ENCODE measurements at regions not wholly inside any gene's neighbourhood (a gene's known extent, or its start where the extent isn't known, plus 50 kb on each side); places are given as distances from the start of the nearest gene placed in this dataset.

GRCh38 chr4:183763990-183764754 is 105.1 kb downstream of the TRAPPC11 start:
- DNase-seq = no peak

DNA sequence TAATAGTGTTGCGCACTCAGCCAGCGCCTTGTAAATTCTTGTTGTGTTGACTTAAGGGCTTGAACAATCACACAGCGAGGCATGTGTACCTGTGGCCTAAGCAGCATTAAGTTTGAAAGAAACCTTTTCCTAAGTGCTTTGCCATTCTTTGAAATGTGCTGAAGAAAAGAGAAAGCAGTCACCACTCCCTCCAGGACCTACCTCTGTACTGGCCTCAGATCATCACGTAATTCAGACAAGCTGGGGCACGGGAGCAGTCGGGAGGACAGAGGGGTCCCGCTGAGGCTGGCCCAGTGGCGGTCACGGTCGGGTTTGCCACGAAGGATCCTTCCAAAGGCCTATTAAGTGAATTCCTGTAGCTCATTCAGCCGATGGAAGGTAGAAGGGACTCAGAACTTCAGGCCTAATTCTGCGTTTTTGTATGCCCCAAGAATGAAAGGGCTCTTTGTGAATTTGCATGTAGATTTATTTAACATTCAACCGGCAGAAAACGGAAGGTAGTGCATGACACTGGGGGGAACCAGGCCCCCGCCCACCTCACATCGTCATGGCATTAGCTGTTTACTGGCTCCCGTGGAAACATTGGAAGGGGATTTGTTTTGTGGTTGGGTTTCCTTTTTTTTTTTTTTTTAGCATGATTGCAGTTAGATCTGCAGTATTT is 106.3 kb downstream of the TRAPPC11 start:
- DNase-seq = no peak

DNA sequence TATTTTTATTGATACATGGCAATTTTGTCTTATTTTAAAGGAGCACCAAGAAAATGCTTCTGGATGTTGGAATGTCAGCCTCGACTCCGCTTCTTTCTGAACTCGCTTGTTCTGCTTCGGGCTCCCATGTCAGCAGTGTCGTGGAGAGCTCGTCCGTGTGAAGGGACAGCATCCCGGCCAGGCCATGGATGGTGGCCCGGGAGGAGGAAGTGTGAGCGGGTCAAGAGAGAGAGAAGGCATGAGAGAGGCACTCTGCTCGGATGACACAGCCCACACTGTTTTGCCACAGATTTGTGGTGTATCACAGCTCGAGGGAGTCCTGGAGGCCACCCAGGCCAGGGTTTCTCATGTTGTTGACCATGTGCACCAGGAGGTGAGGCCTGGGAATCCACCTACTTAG is 107.0 kb downstream of the TRAPPC11 start:
- no peak for DNase-seq

GRCh38 chr4:183770906-183771305 is 111.8 kb downstream of the TRAPPC11 start:
- no peak for DNase-seq

- DNase-seq = no peak
Measured at GRCh38 chr4:183772361-183772760, 113.3 kb downstream of the TRAPPC11 start.

GRCh38 chr4:183773790-183774189 is 114.7 kb downstream of the TRAPPC11 start:
- no peak for DNase-seq

- no peak for DNase-seq
Measured at GRCh38 chr4:183783306-183783705, 121.8 kb upstream of the STOX2 start.

- no peak for DNase-seq
Measured at GRCh38 chr4:183783991-183784553, 121.0 kb upstream of the STOX2 start.

- DNase-seq = no peak
Measured at GRCh38 chr4:183788308-183788905, 116.7 kb upstream of the STOX2 start.

GRCh38 chr4:183789657-183790056 is 115.5 kb upstream of the STOX2 start:
- DNase-seq = no peak

DNA sequence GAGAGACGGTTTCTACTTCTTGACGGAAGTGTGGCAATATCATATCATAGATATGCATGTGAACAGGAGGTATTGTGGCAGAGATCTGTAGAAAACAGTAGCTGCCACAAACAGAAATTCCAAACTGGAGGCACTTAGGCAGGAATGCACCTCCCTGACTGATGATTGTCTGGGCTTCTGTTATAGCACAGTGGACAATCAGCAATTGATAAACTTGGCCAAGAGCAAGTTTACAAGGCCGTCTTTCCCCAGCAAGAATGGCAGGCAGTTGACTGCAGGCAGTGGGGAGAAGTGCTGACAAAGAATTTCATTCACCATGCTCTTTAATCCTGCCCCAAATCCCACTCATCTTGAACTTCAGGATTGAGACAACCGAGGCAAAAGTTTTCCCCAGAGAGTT is 114.4 kb upstream of the STOX2 start:
- no peak for DNase-seq

- no peak for DNase-seq
Measured at GRCh38 chr4:183797011-183797444, 108.1 kb upstream of the STOX2 start.

DNA sequence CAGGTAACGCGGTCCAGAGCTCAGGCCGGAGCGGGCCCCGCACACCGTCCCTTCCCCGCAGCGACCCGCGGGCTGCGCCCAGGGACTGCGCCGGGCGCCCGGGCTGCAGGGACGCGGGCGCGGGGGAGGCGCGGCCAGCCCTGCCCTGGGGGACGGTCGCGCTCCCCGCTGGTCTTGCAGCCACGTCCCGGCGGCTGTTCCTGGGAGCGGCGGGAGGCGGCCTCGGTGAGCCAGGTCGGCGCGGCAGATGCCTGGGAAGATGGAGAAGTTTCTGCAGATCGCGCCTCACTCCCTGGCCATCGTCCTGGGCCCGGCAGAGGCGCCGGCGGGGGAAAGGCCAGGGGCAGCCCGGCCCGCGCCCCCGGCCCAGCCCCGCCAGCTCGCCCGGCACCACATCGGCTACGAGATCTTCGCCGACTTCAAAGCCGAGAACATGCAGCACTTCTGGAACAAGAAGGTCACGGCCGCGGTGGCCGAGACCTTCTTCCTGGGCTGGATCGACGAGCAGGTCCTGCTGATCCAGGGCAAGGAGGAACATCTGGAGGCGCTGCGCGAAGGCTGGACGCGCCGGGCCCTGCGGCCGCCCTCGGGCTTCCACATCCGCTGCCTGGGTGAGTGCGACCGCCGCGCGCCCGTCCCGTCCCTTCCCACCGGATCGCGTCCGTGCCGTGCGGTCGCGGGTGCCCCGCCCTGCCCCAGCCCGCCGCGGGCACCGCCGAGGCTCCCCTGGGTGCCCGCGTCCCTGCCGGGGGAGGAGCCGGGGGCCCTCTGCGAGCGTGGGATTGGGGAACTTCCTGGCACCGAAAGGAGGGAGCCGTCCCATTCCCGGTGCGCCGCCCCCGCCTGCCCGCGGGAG is 107.4 kb upstream of the STOX2 start:
- no peak for DNase-seq

DNA sequence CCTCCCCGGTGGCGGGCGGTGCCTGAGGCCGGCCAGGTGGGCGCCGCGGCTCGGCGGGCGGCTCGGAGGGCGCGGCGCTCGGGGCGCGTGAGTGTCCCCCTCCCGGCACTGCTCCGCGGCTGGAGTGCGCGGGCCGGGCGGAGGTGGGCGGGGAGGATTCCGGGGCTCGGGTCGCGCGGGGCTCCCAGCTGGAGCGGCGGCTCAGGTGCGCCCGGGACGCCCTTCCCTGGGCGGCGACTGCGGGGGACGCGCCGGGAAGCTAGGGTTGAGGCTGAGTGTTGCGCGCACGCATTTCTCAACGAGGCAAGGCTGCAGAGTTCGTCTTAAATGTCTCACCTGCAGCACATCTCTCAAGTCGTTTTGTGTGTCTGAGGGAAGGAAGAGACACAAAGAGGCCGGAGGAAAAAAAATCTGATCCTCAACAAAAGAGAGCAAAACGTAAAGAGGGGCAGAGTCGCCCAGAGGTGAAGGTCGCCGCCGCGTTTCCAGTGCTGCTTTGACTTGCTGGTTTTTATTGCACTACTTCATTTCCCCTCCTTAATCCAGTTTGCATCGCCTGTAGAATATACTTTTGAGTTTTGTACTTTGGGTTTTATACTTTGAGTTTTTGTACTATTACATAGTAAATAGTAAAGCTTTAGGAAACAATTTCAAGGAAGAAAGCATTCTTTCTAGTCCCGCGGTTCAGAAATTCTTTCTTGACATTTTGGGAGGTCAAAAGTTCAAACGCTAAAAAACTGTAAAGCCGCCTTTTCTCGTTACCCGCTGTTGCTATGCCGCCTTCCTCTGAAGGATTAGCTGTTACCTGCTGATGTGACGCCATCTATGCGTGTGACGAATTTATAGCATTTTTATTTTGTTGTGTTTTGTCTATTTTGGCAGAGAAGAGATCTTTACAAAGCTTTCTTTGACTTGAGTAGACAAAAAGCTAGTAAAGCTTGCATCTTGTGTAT is 106.5 kb upstream of the STOX2 start:
- no peak for DNase-seq

DNA sequence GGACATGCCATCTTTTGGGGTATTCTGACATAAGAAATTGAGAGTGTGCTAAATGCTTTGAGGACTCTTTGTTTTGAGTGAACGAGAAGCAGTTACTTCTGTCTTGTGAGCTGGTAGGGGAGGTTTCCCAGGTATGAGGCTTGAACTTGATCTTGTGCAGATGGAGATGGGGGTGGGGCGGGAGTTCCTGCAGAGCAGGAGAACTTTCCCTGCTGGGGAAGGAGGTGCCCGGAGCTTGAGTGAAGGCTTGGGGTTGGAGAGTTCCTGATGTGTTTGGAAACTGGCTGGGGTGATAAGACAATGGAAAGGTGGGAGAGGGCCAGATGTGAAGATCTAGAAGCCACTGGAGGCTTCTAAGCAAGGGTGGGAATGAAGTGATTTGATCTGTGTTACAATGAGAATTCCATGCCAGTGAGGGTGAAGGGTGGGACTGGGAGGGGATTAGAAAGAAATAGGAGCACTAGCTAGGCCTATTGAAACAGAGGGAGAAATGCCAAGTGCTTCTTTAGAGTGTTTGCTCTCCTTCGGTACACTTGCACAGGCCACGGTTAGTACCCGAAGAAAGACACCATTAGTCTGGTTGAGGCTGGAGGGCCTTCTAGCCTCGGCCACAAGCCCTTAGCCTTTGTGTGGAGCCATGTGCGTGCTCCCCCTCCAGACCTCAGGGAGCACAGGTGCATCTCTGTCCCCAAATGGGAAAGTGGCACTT is 103.5 kb upstream of the STOX2 start:
- no peak for DNase-seq

- DNase-seq = no peak
Measured at GRCh38 chr4:183806341-183806740, 98.8 kb upstream of the STOX2 start.

GRCh38 chr4:183807420-183808096 is 97.5 kb upstream of the STOX2 start:
- DNase-seq = no peak

DNA sequence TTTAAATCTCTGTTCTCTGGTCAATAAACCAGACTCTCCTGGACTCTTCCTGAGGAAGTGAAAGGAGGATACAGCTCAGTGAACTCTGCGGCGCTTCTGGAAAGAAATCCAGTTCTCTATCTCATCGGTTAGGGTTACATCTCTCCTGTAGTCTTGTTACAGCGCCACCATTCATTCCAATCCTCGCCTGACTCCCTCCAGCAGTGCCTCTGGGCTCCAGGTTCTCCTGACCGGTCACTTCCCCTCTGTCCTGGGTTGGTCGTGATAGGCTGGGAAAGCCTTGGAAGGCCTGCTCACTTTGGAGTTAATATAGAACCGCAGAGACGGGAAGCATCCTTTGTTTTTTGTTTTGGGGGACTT is 97.0 kb upstream of the STOX2 start:
- DNase-seq = no peak

DNA sequence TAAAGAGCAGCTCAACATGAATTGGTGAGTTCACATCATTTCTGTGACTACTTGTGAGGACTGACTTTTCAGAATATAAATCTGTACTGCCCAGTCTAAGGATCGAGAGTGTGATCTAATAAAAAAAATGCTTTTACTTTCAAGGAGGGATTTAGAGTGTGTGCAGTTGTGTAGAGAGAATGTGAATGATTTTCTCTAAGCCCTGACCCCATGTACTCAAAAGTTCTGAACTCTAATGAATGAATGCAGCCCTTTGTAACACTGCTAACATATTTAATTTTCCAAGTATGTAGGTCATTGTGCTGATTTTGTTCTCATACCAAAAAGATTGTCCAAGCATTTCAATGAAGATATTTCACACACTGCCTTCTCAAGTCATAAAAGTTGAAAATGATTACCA is 92.5 kb upstream of the STOX2 start:
- no peak for DNase-seq

DNA sequence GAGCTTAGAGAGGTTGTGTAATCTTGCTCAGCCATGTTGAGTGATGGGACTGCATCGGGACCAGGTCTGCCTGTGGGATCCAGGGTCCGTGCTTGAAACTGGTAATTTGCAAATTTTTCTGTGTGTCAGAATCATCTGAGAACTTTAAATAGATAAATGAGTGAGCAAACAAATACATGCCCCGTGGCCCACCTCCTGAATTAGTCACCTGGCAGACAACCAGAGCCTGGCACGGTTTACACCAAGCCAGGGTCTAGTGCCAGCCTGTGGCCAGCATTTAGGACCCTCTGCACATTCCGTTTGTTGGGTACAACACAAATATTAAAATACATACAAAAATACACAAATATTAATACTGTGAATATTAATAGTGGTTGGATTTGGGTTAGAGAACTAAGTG is 90.6 kb upstream of the STOX2 start:
- no peak for DNase-seq

- no peak for DNase-seq
Measured at GRCh38 chr4:183816077-183816476, 89.0 kb upstream of the STOX2 start.
